NT2/D1 (cell line): ENCODE measurements at regions not wholly inside any gene's neighbourhood (a gene's known extent, or its start where the extent isn't known, plus 50 kb on each side); places are given as distances from the start of the nearest gene placed in this dataset.

Source experiments
- DNase-seq: peaks from one replicate; pipeline ENCODE4 v3.0.0-alpha.2; 2011; ENCODE audit warnings: low read depth, low spot score
- H3K27me3 ChIP-seq: 2 replicates; pipeline ENCODE4 v1.6.0; 2011; ENCODE audit warnings: mild to moderate bottlenecking; ENCODE audit not compliant: insufficient read length, insufficient read depth
- H3K36me3 ChIP-seq: 2 replicates; pipeline ENCODE4 v1.6.1; 2011; ENCODE audit warnings: mild to moderate bottlenecking, low read length, mixed read lengths; ENCODE audit not compliant: insufficient read depth, insufficient read length
- H3K4me1 ChIP-seq: 2 replicates; pipeline ENCODE4 v1.5.1; 2011; ENCODE audit not compliant: insufficient read depth, insufficient read length
- H3K4me3 ChIP-seq: 2 replicates; pipeline ENCODE4 v1.5.1; 2011; ENCODE audit warnings: low read depth; ENCODE audit not compliant: insufficient read length
- H3K9ac ChIP-seq: 2 replicates; pipeline ENCODE4 v1.6.0; 2011; ENCODE audit warnings: low read depth; ENCODE audit not compliant: insufficient read length
- H3K9me3 ChIP-seq: 2 replicates; pipeline ENCODE4 v1.5.1; 2011; ENCODE audit warnings: mild to moderate bottlenecking, low read length; ENCODE audit not compliant: insufficient read depth
- SUZ12 ChIP-seq: IDR thresholded peaks from 2 replicates; pipeline ENCODE4 v1.6.1; 2011; ENCODE audit not compliant: insufficient read length, insufficient read depth; ENCODE audit errors: extremely low read depth
- YY1 ChIP-seq: IDR thresholded peaks from 2 replicates; pipeline ENCODE4 v1.6.1; 2011; ENCODE audit not compliant: insufficient read length, insufficient read depth
- ZNF274 ChIP-seq: IDR thresholded peaks from 2 replicates; pipeline ENCODE4 v1.6.1; 2011; ENCODE audit warnings: mild to moderate bottlenecking, low read depth, low read length

DNA sequence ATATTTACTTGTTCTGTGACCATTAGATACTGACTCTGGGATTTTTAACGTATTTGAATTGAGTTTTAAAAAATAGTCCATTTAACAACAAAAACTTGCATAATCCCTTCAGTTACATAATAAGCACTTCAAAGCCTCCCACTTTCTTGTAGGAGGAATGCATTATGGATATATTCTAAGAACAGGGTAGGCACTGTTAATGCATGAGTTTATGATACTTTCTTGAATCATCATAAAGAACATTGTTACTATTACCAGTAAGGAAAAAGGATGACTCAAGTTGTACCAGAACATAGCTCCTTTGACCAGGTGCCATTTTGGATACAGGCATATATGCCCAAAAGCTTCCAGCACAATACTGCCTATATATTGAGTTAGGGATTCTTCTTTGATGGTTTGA is 671.4 kb downstream of the GALC start:
- Histone ChIP-seq H3K36me3 (no peaks in the 10 kb centered on the region), H3K9ac (no peak overlapping the region), H3K4me3 (no peak overlapping the region), H3K4me1 (no peaks in the 10 kb centered on the region), H3K9me3 (no peaks in the 10 kb centered on the region), H3K27me3 (no peaks in the 10 kb centered on the region)
- DNase-seq: no peak
- no peak for TF ChIP-seq SUZ12

DNA sequence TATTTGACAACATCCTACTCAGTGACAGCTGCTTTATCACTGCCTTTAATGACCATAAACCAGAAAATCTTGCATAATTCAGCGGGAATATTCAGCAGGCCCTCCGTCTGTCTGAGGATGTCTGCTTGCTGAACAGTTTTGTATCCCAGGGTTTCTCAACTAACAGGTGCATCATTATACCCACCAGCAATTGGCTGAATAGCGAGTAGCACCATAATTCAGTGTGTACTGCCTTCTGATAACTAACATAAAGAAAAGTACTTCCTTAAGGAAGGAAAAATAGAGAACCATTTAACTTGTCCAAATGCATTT is 680.1 kb downstream of the GALC start:
- H3K36me3 ChIP-seq: no peaks in the 10 kb centered on the region
- H3K4me1 ChIP-seq: no peaks in the 10 kb centered on the region
- no peak for DNase-seq

DNA sequence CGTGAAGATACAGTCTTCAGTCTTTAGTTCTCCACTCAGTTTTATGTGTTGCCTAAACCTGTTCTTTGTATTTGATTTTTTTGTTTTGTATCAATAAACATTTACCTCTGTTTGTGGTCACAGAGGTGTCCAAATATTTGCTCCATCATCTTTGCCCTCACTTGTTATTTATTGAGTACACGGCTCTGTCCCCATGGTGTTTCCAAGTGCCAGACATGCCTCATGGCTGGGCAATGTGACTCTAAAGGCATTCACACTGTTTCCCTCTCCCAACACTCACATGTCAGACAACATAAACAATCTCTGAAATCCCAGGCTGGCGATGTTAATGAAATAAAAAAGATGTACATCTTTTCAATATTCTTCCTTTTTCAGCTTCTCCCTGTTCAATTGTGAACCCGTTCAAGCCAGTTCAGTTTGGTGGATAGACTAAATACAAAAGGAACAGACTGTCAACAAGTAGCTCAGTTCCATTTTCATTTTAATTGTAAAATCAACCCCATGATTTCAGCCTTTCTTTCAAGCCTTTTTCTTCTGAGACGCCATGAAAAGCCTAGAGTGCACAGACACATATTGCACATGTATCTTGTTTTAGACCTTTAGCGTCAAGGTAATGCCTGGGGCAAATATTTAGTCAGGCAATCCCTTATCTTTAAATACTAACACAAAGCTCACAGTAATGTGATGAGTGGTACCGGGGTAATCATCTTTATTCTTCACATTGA is 680.7 kb downstream of the GALC start:
- H3K4me3 ChIP-seq: no peak overlapping the region
- DNase-seq: no peak
- no peak for TF ChIP-seq SUZ12
- TF ChIP-seq ZNF274: no peak
- TF ChIP-seq YY1: no peak
- no peaks in the 10 kb centered on the region for H3K9me3 ChIP-seq
- no peaks in the 10 kb centered on the region for H3K27me3 ChIP-seq
- H3K4me1 ChIP-seq: no peaks in the 10 kb centered on the region
- H3K9ac ChIP-seq: no peak overlapping the region
- no peaks in the 10 kb centered on the region for H3K36me3 ChIP-seq

More for the DNA sequence above, 680.1 kb downstream of the GALC start:
- TF ChIP-seq SUZ12 (no peak), YY1 (no peak), ZNF274 (no peak)
- H3K4me3 ChIP-seq: no peak overlapping the region
- H3K9me3 ChIP-seq: no peaks in the 10 kb centered on the region
- no peaks in the 10 kb centered on the region for H3K27me3 ChIP-seq
- H3K9ac ChIP-seq: no peak overlapping the region

DNA sequence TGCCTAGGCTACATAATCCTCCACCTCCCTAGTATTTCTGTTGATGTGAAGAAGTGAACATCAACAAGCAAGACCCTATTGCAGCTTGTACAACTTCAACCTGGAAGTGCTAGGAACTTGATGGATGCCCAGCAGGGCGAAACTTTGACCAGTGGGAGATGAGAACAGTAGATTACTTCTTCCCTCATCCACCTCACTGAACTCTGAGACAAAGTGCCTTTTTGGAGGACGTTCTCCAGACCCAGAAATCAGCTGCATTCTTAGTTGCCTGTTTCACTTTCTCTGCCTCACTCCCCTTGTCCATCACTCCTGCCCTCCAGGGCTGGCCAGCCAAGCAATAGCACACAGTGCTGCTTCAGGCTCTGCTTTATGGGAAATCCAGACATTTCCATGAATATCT is 683.4 kb downstream of the GALC start:
- Histone ChIP-seq H3K9ac (no peak overlapping the region), H3K9me3 (no peaks in the 10 kb centered on the region), H3K27me3 (no peaks in the 10 kb centered on the region), H3K4me3 (no peak overlapping the region), H3K36me3 (no peaks in the 10 kb centered on the region), H3K4me1 (no peaks in the 10 kb centered on the region)
- TF ChIP-seq YY1 (no peak), ZNF274 (no peak), SUZ12 (no peak)
- DNase-seq: no peak

DNA sequence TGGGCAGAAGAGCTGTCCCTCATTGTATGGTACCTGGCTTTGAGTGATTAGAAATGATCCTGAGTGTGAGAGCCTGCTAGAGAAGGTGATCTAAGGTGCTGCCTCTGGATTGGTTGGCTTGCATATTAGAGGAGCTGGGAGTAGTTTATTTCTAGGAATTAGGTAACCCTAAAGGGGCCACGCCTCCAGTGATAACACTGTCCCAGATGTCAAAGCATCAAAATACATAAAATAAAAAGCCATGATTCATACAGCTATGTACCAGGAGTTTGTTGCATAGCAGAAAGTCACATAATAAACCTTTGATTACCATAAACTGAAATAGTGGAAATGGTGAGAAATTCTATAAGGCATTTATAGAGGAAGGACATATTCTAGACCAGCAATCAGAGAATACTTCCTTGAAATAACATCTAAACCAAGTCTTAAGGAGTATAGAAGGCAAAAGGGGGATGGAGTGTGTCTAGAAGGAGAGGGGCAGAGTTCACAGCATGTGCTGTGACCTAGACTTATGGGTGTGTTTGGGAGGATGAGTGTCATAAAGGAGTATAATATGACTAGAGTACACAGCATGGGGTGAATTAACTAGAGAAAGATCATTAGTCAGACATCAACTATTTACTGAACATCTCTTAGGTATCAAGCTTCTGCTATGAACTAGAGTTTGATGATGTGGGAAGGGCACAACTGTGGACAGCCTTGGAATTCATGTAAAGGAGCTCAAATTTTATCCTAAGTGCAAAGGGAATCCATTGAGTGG is 686.4 kb downstream of the GALC start:
- Histone ChIP-seq H3K36me3 (no peaks in the 10 kb centered on the region), H3K9me3 (no peaks in the 10 kb centered on the region), H3K9ac (no peak overlapping the region), H3K27me3 (no peaks in the 10 kb centered on the region), H3K4me1 (no peaks in the 10 kb centered on the region), H3K4me3 (no peak overlapping the region)
- TF ChIP-seq YY1: no peak
- no peak for TF ChIP-seq SUZ12
- no peak for DNase-seq

DNA sequence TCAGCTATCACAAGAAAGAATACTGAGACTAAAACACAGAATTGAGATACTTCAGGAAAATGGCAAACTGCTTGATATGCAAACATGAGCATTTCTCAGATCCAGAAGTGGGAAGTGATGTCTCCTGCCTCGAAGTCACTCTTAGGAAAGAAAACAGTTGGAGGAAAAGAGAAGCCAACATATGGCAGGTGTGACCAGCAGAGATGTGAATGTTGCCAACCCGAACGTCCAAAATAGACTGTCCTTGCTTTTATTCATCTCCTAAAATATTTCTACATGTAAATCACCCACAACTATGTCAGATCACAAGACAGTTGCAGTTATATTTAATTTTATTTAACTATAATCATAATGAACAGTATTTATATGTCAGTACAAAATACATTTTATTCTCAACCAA is 687.6 kb downstream of the GALC start:
- Histone ChIP-seq H3K9me3 (no peaks in the 10 kb centered on the region), H3K4me1 (no peaks in the 10 kb centered on the region), H3K36me3 (no peaks in the 10 kb centered on the region), H3K9ac (no peak overlapping the region), H3K27me3 (no peaks in the 10 kb centered on the region), H3K4me3 (no peak overlapping the region)
- TF ChIP-seq ZNF274: no peak
- TF ChIP-seq SUZ12: no peak
- no peak for TF ChIP-seq YY1
- no peak for DNase-seq

DNA sequence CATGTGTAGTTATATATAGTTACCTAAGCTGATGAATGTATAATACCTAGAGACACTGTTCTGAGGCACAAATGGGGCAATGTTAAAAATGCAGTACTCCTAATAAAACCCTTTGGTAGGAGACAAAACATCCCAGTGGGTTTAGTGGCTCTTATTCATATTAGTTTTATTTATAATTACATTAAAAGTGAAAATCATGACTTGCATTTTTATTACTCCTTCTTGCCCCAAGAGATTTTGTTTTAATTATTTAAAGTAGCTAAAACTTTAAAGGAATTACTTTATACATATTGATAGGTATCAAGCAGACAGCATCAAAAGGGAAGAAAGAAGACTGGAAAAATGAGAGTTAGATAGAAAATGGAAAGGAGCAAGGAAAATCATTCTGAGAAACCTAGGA is 688.6 kb downstream of the GALC start:
- no peak overlapping the region for H3K4me3 ChIP-seq
- no peaks in the 10 kb centered on the region for H3K36me3 ChIP-seq
- no peaks in the 10 kb centered on the region for H3K27me3 ChIP-seq
- no peaks in the 10 kb centered on the region for H3K4me1 ChIP-seq
- no peak overlapping the region for H3K9ac ChIP-seq
- H3K9me3 ChIP-seq: no peaks in the 10 kb centered on the region
- DNase-seq: no peak
- TF ChIP-seq ZNF274: no peak
- TF ChIP-seq YY1: no peak
- no peak for TF ChIP-seq SUZ12
